Femur (tissue), 1 donor: ENCODE measurements at regions not wholly inside any gene's neighbourhood (a gene's known extent, or its start where the extent isn't known, plus 50 kb on each side); places are given as distances from the start of the nearest gene placed in this dataset.

Experiments used
- DNase-seq: peaks from one replicate; pipeline ENCODE4 v3.0.0-alpha.2; 2017

GRCh38 chr7:112877691-112878460, 87.7 kb upstream of the TMEM168 start:
- no peak for DNase-seq

DNA sequence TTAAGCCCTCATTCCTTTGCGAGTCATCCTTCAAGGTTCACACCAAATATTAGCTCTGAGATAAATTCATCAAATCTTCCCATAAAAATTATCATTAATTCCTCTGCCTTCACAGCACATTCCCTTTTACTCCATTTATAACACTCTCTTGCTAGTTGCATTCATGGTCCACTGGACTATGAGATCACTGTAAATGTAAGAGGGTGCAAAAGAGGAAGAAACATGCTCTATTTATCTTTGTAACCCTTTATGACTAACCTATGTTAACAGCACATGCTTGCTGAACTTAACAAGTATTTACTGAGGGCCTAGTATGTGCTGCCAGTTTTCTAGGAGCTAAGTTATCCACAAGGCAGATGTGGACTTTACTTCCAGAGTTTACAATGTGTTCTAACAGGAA, 86.7 kb upstream of the TMEM168 start:
- DNase-seq: no peak

DNA sequence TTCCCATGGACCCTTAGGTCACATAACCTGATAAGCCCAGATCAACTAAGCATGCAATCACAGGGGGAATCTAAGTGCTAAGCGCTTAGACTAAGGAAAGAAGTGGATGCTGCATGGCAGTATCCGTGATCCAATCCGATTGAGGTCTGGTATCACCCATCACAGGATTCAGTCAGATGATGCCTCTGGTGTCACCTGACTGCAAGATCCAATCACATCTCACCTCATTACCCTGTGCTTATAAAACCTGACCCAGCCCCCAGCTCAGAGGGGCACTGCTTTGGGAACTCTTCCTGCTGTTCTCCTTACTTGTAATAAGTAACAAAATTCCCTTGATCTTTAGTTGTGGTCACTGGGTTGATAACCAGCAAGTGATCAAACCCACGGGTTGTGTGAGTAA, 84.7 kb upstream of the TMEM168 start:
- DNase-seq: no peak

DNA sequence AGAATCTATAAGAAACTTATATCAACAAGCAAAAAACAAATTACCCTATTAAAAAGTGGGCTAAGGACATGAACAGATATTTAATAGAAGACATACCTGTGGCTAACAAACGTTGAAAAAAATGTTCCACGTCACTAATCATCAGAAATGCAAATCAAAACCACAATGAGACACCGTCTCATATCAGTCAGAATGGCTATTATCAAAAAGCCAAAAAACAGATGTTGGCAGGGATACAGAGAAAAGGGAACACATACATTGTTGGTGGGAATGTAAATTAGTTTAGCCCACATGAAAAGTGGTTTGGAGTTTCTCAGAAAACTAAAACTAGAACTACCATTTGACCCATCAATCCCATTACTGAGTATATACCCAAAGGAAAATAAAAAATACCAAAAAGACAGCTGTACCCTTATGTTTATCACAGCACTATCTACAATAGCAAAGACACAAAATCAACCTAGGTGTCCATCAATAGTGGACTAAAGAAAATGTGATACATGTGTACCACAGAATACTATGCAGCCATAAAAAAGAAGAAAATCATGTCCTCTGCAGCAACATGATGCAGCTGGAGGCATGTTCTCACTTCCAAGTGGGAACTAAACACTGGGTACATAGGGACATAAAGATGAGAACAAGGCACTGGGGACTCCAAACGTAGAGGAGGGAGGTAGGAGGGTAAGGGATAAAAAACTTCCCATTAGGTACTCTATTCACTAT, 83.8 kb upstream of the TMEM168 start:
- no peak for DNase-seq

GRCh38 chr7:112869111-112869774, 79.0 kb upstream of the TMEM168 start:
- no peak for DNase-seq

- DNase-seq: no peak
These were observed 78.4 kb upstream of the TMEM168 start for GRCh38 chr7:112868609-112869008.

GRCh38 chr7:112866424-112866823, 76.2 kb upstream of the TMEM168 start:
- no peak for DNase-seq

DNA sequence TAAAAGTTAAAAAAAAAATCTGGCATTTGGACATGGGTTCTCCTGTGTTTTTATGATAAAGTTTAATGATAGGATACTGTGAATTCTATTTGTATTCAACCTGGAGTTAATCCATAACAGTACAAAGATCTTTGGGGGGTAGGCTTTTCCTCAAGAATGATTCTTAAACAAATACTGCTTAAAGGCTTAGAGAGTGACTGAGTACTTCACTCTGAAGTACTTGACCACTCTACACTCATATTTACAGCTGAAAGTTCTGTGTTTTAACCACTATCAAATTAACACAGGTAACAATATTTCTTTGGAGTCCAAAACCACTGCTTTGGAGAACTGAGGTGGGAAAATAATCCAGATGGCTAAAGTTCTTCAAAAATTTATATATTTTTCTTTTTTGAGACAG, 74.2 kb upstream of the TMEM168 start:
- DNase-seq: no peak

DNA sequence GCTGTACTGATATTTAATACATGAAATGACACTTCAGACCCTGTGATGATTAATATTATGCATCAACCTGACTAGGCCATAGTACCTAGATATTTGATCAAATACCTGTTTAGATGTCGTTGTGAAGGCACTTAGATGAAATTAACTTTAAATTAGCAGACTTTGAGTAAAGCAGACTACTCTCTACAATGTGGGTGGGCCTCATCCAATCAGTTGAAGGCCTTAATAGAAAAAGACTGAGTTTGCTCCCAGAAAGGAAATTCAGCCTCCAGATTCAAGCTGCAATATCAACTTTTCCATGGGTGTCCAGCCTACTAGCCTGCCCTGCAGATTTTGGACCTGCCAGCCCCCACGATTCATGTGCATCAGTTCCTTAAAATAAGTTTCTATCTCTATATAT, 68.6 kb upstream of the TMEM168 start:
- DNase-seq: no peak

GRCh38 chr7:112855227-112855626, 65.0 kb upstream of the TMEM168 start:
- DNase-seq: no peak

GRCh38 chr7:112854169-112854568, 64.0 kb upstream of the TMEM168 start:
- no peak for DNase-seq

DNA sequence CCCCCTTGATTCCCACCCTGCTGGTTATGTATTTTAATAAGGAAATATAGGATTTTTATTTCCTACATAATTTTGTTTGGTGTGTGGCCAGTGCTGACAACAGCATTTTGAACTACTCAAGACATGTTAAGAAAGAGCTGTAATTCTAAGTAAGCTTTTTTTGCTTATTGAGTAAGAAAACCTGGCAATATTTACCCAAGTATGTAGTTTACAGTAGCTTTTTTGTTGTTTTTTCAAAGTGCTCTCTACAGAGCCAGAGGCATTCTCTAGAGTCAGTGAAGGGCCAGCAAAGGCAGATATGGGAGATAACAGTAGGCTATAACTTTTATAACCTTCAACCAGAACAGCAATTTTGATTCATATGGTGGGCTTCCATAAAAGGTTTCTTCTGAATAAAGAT, 63.2 kb upstream of the TMEM168 start:
- DNase-seq: no peak

- no peak for DNase-seq
These were observed 53.0 kb upstream of the TMEM168 start for GRCh38 chr7:112843151-112843550.
